ENCODE measurements at regions not wholly inside any gene's neighbourhood (a gene's known extent, or its start where the extent isn't known, plus 50 kb on each side); places are given as distances from the start of the nearest gene placed in this dataset.

- no peaks in the 10 kb centered on the region for H3K36me3 Mint-ChIP-seq (ENCODE audit: low read depth)
- H3K4me3 Mint-ChIP-seq, result no peak overlapping the region
- no peaks in the 10 kb centered on the region for H3K27me3 Mint-ChIP-seq (ENCODE audit: insufficient read depth)
- no peak for TF ChIP-seq CTCF (conservative IDR thresholded peaks at IDR 0.05)
- 100% methylated on average over 1 of the region's 1 CpG for WGBS, 2 experiments (ENCODE audit: insufficient coverage in 1 of 2, insufficient read length in 1 of 2)
- Histone ChIP-seq H3K36me3 (ENCODE audit: control insufficient read depth, insufficient read depth, low read length) (no peaks in the 10 kb centered on the region), H3K4me3 (ENCODE audit: low read length) (no peak overlapping the region), H3K27ac (ENCODE audit: low read depth, low read length) (no peak overlapping the region), H3K9me3 (ENCODE audit: control insufficient read depth, low read length) (no peaks in the 10 kb centered on the region), H3K9ac (ENCODE audit: extremely low read depth, low read length, poor library complexity, severe bottlenecking) (no peak overlapping the region), H3K27me3 (ENCODE audit: control insufficient read depth, insufficient read depth, low read length, poor library complexity, severe bottlenecking) (no peaks in the 10 kb centered on the region), H3K4me1 (ENCODE audit: control insufficient read depth, insufficient read depth, low read length) (no peaks in the 10 kb centered on the region)
- no peak for DNase-seq
- H3K27ac Mint-ChIP-seq, result no peak overlapping the region
- H3K9me3 Mint-ChIP-seq, result no peaks in the 10 kb centered on the region
- H3K4me1 Mint-ChIP-seq, result peaks cover 10% of the 10 kb centered on the region
Measured at GRCh38 chr3:117519776-117520175, 810.2 kb downstream of the TUSC7 start.

GRCh38 chr3:117520582-117520981 lies 811.0 kb downstream of the TUSC7 start:
- no peak overlapping the region for H3K4me3 ChIP-seq (ENCODE audit: low read length)
- H3K27ac ChIP-seq (ENCODE audit: low read depth, low read length), result no peak overlapping the region
- 78 to 86% methylated on average over 1 to 4 of the region's 4 CpGs for WGBS, 2 experiments (ENCODE audit: insufficient coverage in 1 of 2, insufficient read length in 1 of 2)
- H3K4me3 Mint-ChIP-seq, result no peak overlapping the region
- H3K27me3 ChIP-seq (ENCODE audit: control insufficient read depth, insufficient read depth, low read length, poor library complexity, severe bottlenecking), result no peaks in the 10 kb centered on the region
- H3K9me3 Mint-ChIP-seq, result no peaks in the 10 kb centered on the region
- H3K4me1 Mint-ChIP-seq, result peaks cover 10% of the 10 kb centered on the region
- no peaks in the 10 kb centered on the region for H3K36me3 Mint-ChIP-seq (ENCODE audit: low read depth)
- H3K9me3 ChIP-seq (ENCODE audit: control insufficient read depth, low read length), result no peaks in the 10 kb centered on the region
- H3K27ac Mint-ChIP-seq, result no peak overlapping the region
- no peaks in the 10 kb centered on the region for H3K4me1 ChIP-seq (ENCODE audit: control insufficient read depth, insufficient read depth, low read length)
- no peak for DNase-seq
- no peaks in the 10 kb centered on the region for H3K36me3 ChIP-seq (ENCODE audit: control insufficient read depth, insufficient read depth, low read length)
- TF ChIP-seq CTCF (conservative IDR thresholded peaks at IDR 0.05), result no peak
- no peaks in the 10 kb centered on the region for H3K27me3 Mint-ChIP-seq (ENCODE audit: insufficient read depth)
- no peak overlapping the region for H3K9ac ChIP-seq (ENCODE audit: extremely low read depth, low read length, poor library complexity, severe bottlenecking)

GRCh38 chr3:117523418-117523817 lies 813.8 kb downstream of the TUSC7 start:
- Histone ChIP-seq H3K27me3 (ENCODE audit: control insufficient read depth, insufficient read depth, low read length, poor library complexity, severe bottlenecking) (no peaks in the 10 kb centered on the region), H3K27ac (ENCODE audit: low read depth, low read length) (no peak overlapping the region), H3K4me3 (ENCODE audit: low read length) (no peak overlapping the region), H3K9ac (ENCODE audit: extremely low read depth, low read length, poor library complexity, severe bottlenecking) (no peak overlapping the region), H3K9me3 (ENCODE audit: control insufficient read depth, low read length) (no peaks in the 10 kb centered on the region), H3K36me3 (ENCODE audit: control insufficient read depth, insufficient read depth, low read length) (no peaks in the 10 kb centered on the region), H3K4me1 (ENCODE audit: control insufficient read depth, insufficient read depth, low read length) (no peaks in the 10 kb centered on the region)
- peak; percentile 51 for DNase-seq
- no peaks in the 10 kb centered on the region for H3K9me3 Mint-ChIP-seq
- no peak overlapping the region for H3K27ac Mint-ChIP-seq
- H3K4me3 Mint-ChIP-seq, result no peak overlapping the region
- peaks cover 10% of the 10 kb centered on the region for H3K4me1 Mint-ChIP-seq
- H3K27me3 Mint-ChIP-seq (ENCODE audit: insufficient read depth), result no peaks in the 10 kb centered on the region
- no peaks in the 10 kb centered on the region for H3K36me3 Mint-ChIP-seq (ENCODE audit: low read depth)
- 92 to 100% methylated on average over 2 to 4 of the region's 5 CpGs for WGBS, 2 experiments (ENCODE audit: insufficient coverage in 1 of 2, insufficient read length in 1 of 2)
- TF ChIP-seq CTCF (conservative IDR thresholded peaks at IDR 0.05), result no peak

Measured in endodermal cell (in vitro differentiated cells).